Hepatic stellate cell (primary cell): ENCODE measurements at regions not wholly inside any gene's neighbourhood (a gene's known extent, or its start where the extent isn't known, plus 50 kb on each side); places are given as distances from the start of the nearest gene placed in this dataset.
"Not testable (repeated sequence)": the region's sequence is repeated elsewhere in the genome, so short reads cannot be mapped to it uniquely, and the experiment has no call there.

ENCODE experiments used
- DNase-seq: peaks from one replicate; pipeline ENCODE4 v3.0.0; 2011; ENCODE audit warnings: low spot score

- no peak for DNase-seq
Measured at GRCh38 chr20:1752045-1752444, 94.5 kb upstream of the SIRPG start.

- DNase-seq = no peak
Measured at GRCh38 chr20:1748777-1749176, 91.2 kb upstream of the SIRPG start.

- no peak for DNase-seq
Measured at GRCh38 chr20:1747953-1748577, 90.5 kb upstream of the SIRPG start.

- not testable (repeated sequence) for DNase-seq
Measured at GRCh38 chr20:1742049-1742434, 84.5 kb upstream of the SIRPG start.

- no peak for DNase-seq
Measured at GRCh38 chr20:1741309-1742048, 83.9 kb upstream of the SIRPG start.

- DNase-seq = no peak
Measured at GRCh38 chr20:1737134-1737533, 79.6 kb upstream of the SIRPG start.

GRCh38 chr20:1735417-1736089 lies 78.0 kb upstream of the SIRPG start:
- DNase-seq = no peak

- DNase-seq = no peak
Measured at GRCh38 chr20:1734269-1734858, 76.8 kb upstream of the SIRPG start.

GRCh38 chr20:1731828-1732375 lies 74.3 kb upstream of the SIRPG start:
- not testable (repeated sequence) for DNase-seq

GRCh38 chr20:1730981-1731711 lies 73.6 kb upstream of the SIRPG start:
- not testable (repeated sequence) for DNase-seq

GRCh38 chr20:1727303-1727702 lies 69.7 kb upstream of the SIRPG start:
- DNase-seq = not testable (repeated sequence)

- DNase-seq = no peak
Measured at GRCh38 chr20:1724901-1725300, 67.3 kb upstream of the SIRPG start.

GRCh38 chr20:1722513-1723050 lies 65.0 kb upstream of the SIRPG start:
- DNase-seq = no peak

GRCh38 chr20:1721687-1722512 lies 64.3 kb upstream of the SIRPG start:
- DNase-seq = no peak

GRCh38 chr20:1720845-1721475 lies 63.4 kb upstream of the SIRPG start:
- DNase-seq = no peak

- no peak for DNase-seq
Measured at GRCh38 chr20:1720226-1720625, 62.6 kb upstream of the SIRPG start.

GRCh38 chr20:1718604-1719384 lies 61.2 kb upstream of the SIRPG start:
- DNase-seq = no peak

GRCh38 chr20:1712634-1713624 lies 55.4 kb upstream of the SIRPG start:
- DNase-seq = no peak
